IMR-90 (cell line): ENCODE measurements at regions not wholly inside any gene's neighbourhood (a gene's known extent, or its start where the extent isn't known, plus 50 kb on each side); places are given as distances from the start of the nearest gene placed in this dataset.

ENCODE experiments used
- ATAC-seq: fragments of 200-7000 bp; cut with Tn5 transposase; 2 replicates; pipeline ENCODE4 v1.9.1; 2020; ENCODE audit warnings: low read depth, mild to moderate bottlenecking, moderate library complexity
- BruUV-seq: library from RNA; stranded (reverse); fragments of 400-500 nt; replicated peaks from 2 replicates; lab custom pipeline; 2021; lab: Mats Ljungman, UMichigan
- CTCF ChIA-PET: fragments of 300-600 bp; formaldehyde crosslinking; extraction: SDS; loops from one replicate; lab custom pipeline; 2021; ENCODE audit warnings: antibody characterized with exemption; lab: Yijun Ruan, JAX
- POLR2A ChIA-PET: fragments of 300-600 bp; sonication (Branson Sonifier 250); formaldehyde crosslinking; loops from one replicate; lab custom pipeline; 2022; ENCODE audit warnings: antibody characterized with exemption; ENCODE audit not compliant: unreplicated experiment; lab: Charles Lee
- DNase-seq: peaks from one replicate; pipeline ENCODE4 v3.0.0; 2013
- H2AFZ ChIP-seq: replicated peaks from 2 replicates; pipeline ENCODE3; 2013; ENCODE audit warnings: low read length, mild to moderate bottlenecking; ENCODE audit not compliant: poor library complexity
- H2AK5ac ChIP-seq: 2 replicates; pipeline ENCODE4 v1.6.1; 2013; ENCODE audit warnings: low read depth, low read length, inconsistent platforms
- H2AK9ac ChIP-seq: replicated peaks from 2 replicates; pipeline ENCODE3; 2013; ENCODE audit warnings: mild to moderate bottlenecking, low read depth, low read length, moderate library complexity; ENCODE audit not compliant: poor library complexity
- H2BK120ac ChIP-seq: 2 replicates; pipeline ENCODE4 v1.6.1; 2013; ENCODE audit warnings: low read depth, low read length, inconsistent platforms
- H2BK15ac ChIP-seq: 3 replicates; pipeline ENCODE4 v1.6.1; 2013; ENCODE audit warnings: low read depth, low read length, inconsistent platforms
- H2BK20ac ChIP-seq: 2 replicates; pipeline ENCODE4 v1.6.1; 2013; ENCODE audit warnings: low read depth, mild to moderate bottlenecking, inconsistent platforms, low read length, moderate library complexity
- H2BK5ac ChIP-seq: 2 replicates; pipeline ENCODE4 v1.6.1; 2013; ENCODE audit warnings: mild to moderate bottlenecking, low read depth, low read length, inconsistent platforms; ENCODE audit not compliant: poor library complexity, severe bottlenecking
- H3K14ac ChIP-seq: replicated peaks from 2 replicates; pipeline ENCODE4 v1.6.1; 2013; ENCODE audit warnings: low read depth, low read length, inconsistent platforms
- H3K18ac ChIP-seq: 2 replicates; pipeline ENCODE4 v1.6.1; 2013; ENCODE audit warnings: low read depth, low read length, control low read depth
- H3K23ac ChIP-seq: 2 replicates; pipeline ENCODE4 v1.6.1; 2013; ENCODE audit warnings: low read depth, low read length, inconsistent platforms
- H3K27ac ChIP-seq: 2 replicates; pipeline ENCODE4 v1.5.1; 2013; ENCODE audit warnings: mild to moderate bottlenecking, control low read depth, low read length; ENCODE audit not compliant: insufficient read depth
- H3K27me3 ChIP-seq: 2 replicates; pipeline ENCODE4 v1.6.1; 2013; ENCODE audit warnings: low read length; ENCODE audit not compliant: control insufficient read depth, insufficient read depth
- H3K36me3 ChIP-seq: 2 replicates; pipeline ENCODE4 v1.6.1; 2013; ENCODE audit warnings: low read length, mixed read lengths; ENCODE audit not compliant: control insufficient read depth, insufficient read depth
- H3K4ac ChIP-seq: 2 replicates; pipeline ENCODE4 v1.6.1; 2013; ENCODE audit warnings: low read depth, low read length, inconsistent platforms
- H3K4me1 ChIP-seq: 2 replicates; pipeline ENCODE4 v1.6.1; 2013; ENCODE audit warnings: low read length, mixed read lengths; ENCODE audit not compliant: control insufficient read depth, insufficient read depth
- H3K4me2 ChIP-seq: 2 replicates; pipeline ENCODE4 v1.6.1; 2013; ENCODE audit warnings: low read depth, mild to moderate bottlenecking, control low read depth, low read length, moderate library complexity
- H3K4me3 ChIP-seq: 2 replicates; pipeline ENCODE4 v1.5.1; 2013; ENCODE audit warnings: low read depth, mild to moderate bottlenecking, control low read depth, low read length, moderate library complexity; ENCODE audit not compliant: insufficient read depth
- H3K56ac ChIP-seq: 2 replicates; pipeline ENCODE4 v1.6.1; 2013; ENCODE audit warnings: low read length, inconsistent platforms; ENCODE audit not compliant: insufficient read depth; ENCODE audit errors: extremely low read depth
- H3K79me1 ChIP-seq, 2 experiments: 2 replicates each; pipeline ENCODE4 v1.6.1; 2013; ENCODE audit warnings: low read length in 2 of 2, inconsistent platforms in 1 of 2, low read depth in 1 of 2
- H3K9ac ChIP-seq: 2 replicates; pipeline ENCODE4 v1.6.1; 2013; ENCODE audit warnings: low read depth, low read length, control low read depth
- H3K9me1 ChIP-seq: 2 replicates; pipeline ENCODE4 v1.6.1; 2013; ENCODE audit warnings: low read length, inconsistent platforms; ENCODE audit not compliant: insufficient read depth
- H3K9me3 ChIP-seq: 2 replicates; pipeline ENCODE4 v1.6.1; 2013; ENCODE audit warnings: low read length; ENCODE audit not compliant: control insufficient read depth, insufficient read depth
- H4K20me1 ChIP-seq: 2 replicates; pipeline ENCODE4 v1.6.1; 2013; ENCODE audit warnings: low read length, inconsistent platforms; ENCODE audit not compliant: insufficient read depth
- H4K5ac ChIP-seq: 2 replicates; pipeline ENCODE4 v1.6.1; 2013; ENCODE audit warnings: mild to moderate bottlenecking, low read depth, low read length, control low read depth
- H4K8ac ChIP-seq, 2 experiments: 2 replicates each; pipeline ENCODE4 v1.6.1; 2013; ENCODE audit warnings: low read depth in 2 of 2, low read length in 2 of 2, control low read depth in 1 of 2, inconsistent platforms in 1 of 2
- H4K91ac ChIP-seq: 2 replicates; pipeline ENCODE4 v1.6.1; 2013; ENCODE audit warnings: low read depth, low read length, inconsistent platforms; ENCODE audit not compliant: insufficient read depth
- ELK1 ChIP-seq: fragments of 150-350 bp; IDR thresholded peaks from 2 replicates; pipeline ENCODE4 v1.6.1; 2016; ENCODE audit warnings: low read depth, mild to moderate bottlenecking, low read length, moderate library complexity, borderline replicate concordance
- SMC3 ChIP-seq: fragments of 150-350 bp; IDR thresholded peaks from 2 replicates; pipeline ENCODE4 v1.6.1; 2016; ENCODE audit warnings: low read depth, mild to moderate bottlenecking, antibody characterized with exemption, low read length, moderate library complexity
- WGBS, 2 experiments: methylation state at CpG; one replicate each; pipeline versions ENCODE4 v1.1.5 to v1.1.7; 2013; ENCODE audit warnings: missing lambda C conversion rate in 2 of 2; ENCODE audit not compliant: insufficient read length in 1 of 2; ENCODE audit errors: extremely low coverage in 2 of 2; 5-methylcytosine and 5-hydroxymethylcytosine counted together
- dilution Hi-C: fragments of 300-500 bp; cut with HindIII; formaldehyde crosslinking; loops from one replicate; pipeline ENCODE4 v1.14.3; 2018; ENCODE audit warnings: low sequenced_read_pairs; ENCODE audit not compliant: unreplicated experiment
- in situ Hi-C: fragments of 300-500 bp; cut with MboI; formaldehyde crosslinking; loops from 3 replicates; pipeline ENCODE4 v1.14.3; 2019; ENCODE audit warnings: low sequenced_read_pairs, inconsistent platforms, mixed read lengths
- intact Hi-C: fragments of 100-400 bp; cut with micrococcal nuclease; formaldehyde crosslinking; loops from 2 replicates; pipeline ENCODE4 v1.10.0; 2022

GRCh38 chr2:43164686-43165085 is 61.7 kb downstream of the ZFP36L2 start:
- no peaks in the 10 kb centered on the region for H3K36me3 ChIP-seq
- H3K18ac ChIP-seq: no peak overlapping the region
- no peak overlapping the region for H4K8ac ChIP-seq
- H3K4me3 ChIP-seq: no peak overlapping the region
- ChIA-PET POLR2A (no interaction called here), CTCF (no interaction called here)
- no peaks in the 10 kb centered on the region for H4K20me1 ChIP-seq
- H3K14ac ChIP-seq: no peak overlapping the region
- no peak overlapping the region for H2AFZ ChIP-seq
- H3K23ac ChIP-seq: no peak overlapping the region
- no peak for TF ChIP-seq ELK1
- no peak for TF ChIP-seq SMC3
- no peak overlapping the region for H4K91ac ChIP-seq
- H4K5ac ChIP-seq: no peak overlapping the region
- peaks cover 13% of the 10 kb centered on the region for H3K4me1 ChIP-seq
- H2AK5ac ChIP-seq: no peak overlapping the region
- no peak overlapping the region for H2BK120ac ChIP-seq
- in situ Hi-C loops (no loop called here), dilution Hi-C loops (no loop called here), intact Hi-C loops (no loop called here)
- H3K56ac ChIP-seq: no peak overlapping the region
- H3K27me3 ChIP-seq: no peaks in the 10 kb centered on the region
- H3K9ac ChIP-seq: no peak overlapping the region
- ATAC-seq (no peak), DNase-seq (no peak)
- no TSS peak for BruUV-seq
- H2BK15ac ChIP-seq: no peak overlapping the region
- no peak overlapping the region for H2BK20ac ChIP-seq
- no peaks in the 10 kb centered on the region for H3K9me3 ChIP-seq
- 100% methylated on average over 3 of the region's 10 CpGs; no CpG with 5 or more reads in 1 of the 2 experiments for WGBS, 2 experiments
- peaks cover 7% of the 10 kb centered on the region for H3K9me1 ChIP-seq
- H2AK9ac ChIP-seq: no peak overlapping the region
- no peak overlapping the region for H3K4ac ChIP-seq
- H3K4me2 ChIP-seq: no peak overlapping the region
- no peaks in the 10 kb centered on the region for H3K79me1 ChIP-seq
- no peak overlapping the region for H3K27ac ChIP-seq
- H2BK5ac ChIP-seq: no peak overlapping the region
